NCI-H748 treated with DMSO at 0.1 percent for 48 hours (cell line): ENCODE measurements at regions not wholly inside any gene's neighbourhood (a gene's known extent, or its start where the extent isn't known, plus 50 kb on each side); places are given as distances from the start of the nearest gene placed in this dataset.
A peak's percentile ranks its signal among the peaks of the same experiment; 100 is the strongest.

Experiments
- DNase-seq: peaks from one replicate; lab custom pipeline; 2025; lab: John Stamatoyannopoulos, UW

DNA sequence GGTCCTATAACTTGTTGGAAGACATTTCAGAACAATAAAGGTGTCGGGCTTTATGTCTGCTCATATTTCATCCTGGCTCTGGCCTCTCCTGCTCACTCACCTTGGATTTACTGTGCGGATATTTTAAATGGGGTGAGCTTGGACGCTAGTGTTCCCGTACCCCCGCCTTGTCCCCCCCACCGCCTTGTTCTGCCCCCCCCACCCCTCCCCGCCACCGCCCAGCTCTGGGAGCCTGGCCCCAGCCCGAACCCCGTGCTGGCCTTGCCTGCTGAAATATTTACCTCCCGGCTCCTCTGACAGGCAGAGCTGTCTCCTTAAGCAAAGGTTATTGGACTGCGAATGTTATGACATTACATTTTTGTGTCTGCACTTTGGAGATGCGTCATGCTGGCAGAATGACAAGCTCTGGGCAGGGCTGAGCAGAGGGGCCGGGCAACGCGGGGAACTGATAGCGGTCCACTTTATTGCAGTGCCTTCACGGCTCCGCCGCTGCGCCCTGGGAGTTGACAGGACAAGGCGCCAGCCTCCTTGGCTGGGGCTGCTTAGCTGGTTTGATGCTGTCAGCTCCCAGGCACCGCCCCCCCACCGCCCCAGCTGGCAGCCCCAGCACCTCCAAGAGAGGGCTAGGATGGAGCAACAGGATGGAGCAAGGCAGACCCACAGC is 222.5 kb upstream of the GSE1 start:
- DNase-seq = no peak

DNA sequence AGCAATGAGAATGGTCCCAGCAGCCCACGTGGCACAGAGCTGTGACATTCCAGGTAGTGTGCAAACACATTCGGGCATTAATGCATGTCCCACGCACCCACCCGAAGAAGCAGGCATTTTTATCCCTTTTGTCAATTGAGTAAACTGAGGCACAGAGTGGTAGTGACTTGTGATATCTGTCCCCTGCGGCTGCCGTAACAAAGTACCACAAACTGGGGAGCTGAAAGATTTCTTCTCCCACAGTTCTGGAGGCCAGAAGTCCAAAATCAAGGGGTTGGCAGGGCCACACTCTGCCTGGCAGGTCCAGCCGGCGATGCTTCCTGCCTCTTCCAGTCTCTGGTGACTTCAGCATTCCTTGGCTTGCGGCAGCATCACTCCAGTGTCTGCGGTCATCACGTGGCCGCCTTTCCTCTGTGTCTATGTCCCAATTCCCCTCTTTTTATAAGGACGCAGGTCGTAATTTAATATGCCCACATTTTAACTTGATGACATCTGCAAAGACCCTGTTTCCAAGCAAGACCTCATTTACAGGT is 221.9 kb upstream of the GSE1 start:
- no peak for DNase-seq

DNA sequence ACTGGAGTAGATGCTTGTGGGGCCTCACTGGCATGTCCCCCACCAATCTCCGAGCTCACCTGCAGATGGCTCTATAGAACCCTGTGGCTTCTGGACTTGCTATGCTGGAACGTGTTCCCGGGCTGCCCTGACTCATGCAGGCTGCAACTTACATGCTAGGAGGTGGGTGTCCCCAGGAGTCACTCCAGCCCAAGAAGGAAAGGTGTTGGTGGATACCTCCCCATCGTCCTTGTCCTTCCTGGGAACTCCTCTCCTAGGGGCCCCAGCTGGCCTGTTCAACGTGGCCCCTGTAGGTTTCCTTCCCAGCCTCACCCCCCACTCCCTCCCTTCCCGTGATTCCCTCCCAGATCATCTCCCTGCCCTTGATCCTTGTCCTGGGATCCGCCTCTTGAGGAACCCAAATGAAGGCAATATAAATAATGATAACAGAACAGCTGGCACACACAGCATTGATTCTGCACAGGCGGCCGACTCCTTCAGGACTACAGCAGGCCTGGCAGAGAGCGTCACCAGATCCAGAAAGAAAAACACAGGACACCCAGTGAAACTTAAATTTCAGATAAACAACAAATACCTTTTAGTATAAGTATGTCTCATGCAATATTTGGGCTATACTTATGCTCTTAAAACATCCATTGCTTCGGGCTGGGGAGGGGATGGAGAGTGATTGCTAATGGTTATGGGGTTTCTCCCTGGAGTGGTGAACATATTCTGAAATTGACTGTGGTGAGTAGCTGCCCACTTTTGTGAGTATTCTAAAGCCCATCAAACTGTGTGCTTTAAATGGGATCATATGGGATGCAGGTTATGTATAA is 221.1 kb upstream of the GSE1 start:
- DNase-seq = no peak

DNA sequence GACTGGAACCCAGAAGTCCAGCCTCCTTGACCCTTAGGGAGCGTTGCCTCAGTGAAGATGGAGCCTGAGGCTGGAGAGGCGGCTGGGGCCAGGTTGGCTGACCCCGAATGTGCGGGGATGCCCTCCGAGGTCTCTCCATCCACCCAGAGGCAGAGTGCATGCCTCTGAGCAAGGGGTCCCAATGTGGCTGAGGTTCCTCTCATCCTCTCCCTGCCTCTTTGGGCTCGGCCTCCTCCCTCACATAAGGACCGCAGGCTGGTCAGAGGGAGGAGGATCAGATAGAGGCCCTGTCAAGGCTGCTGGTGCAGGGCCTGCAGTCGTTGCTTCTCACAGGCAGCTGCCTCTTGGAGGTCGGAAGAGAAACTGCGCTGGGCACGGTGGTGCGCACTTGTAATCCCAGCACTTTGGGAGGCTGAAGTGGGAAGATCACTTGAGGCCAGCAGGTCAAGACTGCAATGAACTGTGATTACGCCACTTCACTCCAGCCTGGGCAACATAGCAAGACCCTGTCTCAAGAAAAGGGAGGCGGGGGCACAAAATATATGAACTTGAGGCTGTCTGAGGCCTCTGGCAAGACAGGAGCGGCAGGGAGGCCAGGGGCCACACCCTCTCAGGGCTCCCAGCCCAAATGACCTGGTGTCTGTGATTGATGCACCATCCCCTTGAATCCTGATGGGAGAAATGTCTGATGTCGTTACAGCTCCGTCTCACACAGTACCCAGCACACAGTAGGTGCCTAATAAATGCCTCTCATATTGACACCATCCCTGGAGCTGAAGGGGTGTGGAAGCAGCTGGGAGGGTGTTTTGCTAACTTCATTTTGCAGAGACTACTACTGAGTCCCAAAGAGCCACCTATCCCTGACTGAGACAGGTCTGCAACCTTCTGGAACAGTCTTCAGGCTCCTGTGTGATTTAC is 220.1 kb upstream of the GSE1 start:
- no peak for DNase-seq

DNA sequence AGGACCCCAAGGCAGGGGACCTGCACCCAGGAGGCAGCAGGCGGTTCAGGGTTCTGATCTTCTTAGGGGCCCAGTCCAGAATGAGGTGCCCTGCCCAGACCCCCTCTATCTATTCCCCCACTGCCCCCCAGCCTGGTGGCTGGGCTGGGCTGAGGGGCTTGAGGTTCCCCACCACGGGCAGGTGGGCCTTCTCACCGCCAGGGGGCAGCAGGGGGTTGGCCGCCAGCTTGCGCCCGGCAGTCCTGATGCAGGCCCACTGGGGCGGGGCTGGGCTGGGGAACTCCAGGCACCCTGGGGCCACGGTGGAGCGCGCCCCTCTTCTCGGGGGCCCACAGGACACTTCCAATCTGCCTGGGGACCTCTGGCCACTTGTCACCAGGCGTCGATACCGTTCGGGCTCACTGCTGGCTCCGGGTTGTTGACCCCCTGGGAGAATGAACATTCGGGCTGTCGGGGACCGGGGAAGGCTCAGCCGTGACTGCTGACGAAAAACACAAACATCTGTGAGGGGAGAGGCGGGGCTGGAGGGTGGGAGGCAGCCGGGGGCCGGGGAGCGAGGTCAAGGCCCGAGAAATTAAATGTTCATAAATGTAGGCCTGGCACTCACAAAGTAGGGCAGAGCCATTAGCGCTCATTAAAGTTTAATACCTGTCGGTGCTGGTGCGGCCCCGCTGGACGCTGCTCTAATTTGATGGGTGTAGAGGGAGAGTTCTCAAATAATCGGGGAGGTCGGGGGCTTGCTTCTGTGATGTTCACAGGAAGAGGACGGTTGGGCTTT is 219.3 kb upstream of the GSE1 start:
- DNase-seq = no peak

DNA sequence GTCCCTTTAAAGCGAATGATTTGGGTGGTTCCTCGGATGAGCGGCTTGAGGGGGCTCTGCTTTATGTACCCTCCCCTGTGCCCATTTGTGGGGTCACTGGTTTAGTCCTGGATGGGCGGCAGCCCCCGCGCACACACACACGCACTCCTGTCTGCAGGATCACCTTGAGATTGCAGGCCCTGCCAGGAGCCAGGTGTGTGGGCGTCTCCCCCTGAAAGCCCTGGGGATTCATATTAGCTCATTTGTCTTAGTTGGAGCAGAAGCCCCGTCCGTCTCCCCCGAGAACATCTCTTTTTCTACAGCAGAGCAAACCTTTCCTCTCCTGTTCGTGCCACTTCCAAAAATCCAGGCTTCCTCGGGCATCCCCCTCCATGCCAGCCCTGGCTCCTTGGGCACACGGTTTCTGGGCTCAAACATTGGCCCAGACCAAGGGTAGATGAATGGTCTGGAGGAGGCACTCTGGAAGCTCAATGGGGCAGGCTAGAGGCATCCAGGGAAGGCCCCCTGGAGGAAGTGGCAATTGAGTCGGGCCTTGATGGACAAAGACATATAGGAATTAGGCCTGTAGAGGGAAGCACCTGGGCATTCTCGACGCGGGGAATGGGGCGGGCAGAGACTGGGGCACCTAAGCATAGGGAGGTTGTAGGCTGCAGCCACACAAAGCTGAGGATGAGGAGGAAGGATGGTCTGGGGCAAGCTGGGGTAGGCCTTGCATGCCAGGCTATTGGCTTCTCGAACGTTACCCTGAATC is 218.5 kb upstream of the GSE1 start:
- DNase-seq = no peak

DNA sequence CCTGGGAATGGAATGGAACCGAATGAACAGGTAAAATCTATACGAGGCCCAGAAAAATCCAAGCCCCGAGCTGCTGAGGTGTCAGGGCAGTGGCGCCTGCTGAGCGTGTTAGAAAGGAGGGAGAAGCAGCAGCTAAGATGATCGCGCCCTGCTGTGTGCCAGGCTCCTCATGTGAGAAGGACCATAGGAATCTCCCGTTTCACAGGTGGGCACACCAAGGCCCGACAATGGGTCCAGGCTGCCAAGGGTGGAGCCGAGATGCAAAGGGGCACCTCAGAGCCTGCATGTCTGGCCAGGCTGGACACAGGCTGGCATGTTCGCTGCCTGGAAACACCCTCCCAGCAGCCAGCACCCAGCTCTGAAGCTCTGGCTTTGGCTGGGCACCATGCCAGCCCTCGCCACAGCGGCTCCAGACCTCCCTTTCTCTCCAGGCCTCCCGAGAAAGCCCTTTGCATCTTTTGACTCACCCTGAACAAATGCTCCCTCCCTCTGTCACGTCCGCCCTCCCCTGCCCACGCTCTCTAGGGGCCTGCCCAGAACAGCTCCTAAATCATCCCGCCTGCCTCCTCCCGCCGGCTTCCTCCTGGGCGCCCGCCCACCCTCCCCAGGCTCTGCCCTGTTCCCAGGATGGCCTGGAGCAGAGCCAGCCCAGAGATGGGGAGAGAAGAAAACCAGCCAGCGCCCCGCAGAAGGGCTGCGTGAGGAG is 217.8 kb upstream of the GSE1 start:
- peak; percentile 5 for DNase-seq

DNA sequence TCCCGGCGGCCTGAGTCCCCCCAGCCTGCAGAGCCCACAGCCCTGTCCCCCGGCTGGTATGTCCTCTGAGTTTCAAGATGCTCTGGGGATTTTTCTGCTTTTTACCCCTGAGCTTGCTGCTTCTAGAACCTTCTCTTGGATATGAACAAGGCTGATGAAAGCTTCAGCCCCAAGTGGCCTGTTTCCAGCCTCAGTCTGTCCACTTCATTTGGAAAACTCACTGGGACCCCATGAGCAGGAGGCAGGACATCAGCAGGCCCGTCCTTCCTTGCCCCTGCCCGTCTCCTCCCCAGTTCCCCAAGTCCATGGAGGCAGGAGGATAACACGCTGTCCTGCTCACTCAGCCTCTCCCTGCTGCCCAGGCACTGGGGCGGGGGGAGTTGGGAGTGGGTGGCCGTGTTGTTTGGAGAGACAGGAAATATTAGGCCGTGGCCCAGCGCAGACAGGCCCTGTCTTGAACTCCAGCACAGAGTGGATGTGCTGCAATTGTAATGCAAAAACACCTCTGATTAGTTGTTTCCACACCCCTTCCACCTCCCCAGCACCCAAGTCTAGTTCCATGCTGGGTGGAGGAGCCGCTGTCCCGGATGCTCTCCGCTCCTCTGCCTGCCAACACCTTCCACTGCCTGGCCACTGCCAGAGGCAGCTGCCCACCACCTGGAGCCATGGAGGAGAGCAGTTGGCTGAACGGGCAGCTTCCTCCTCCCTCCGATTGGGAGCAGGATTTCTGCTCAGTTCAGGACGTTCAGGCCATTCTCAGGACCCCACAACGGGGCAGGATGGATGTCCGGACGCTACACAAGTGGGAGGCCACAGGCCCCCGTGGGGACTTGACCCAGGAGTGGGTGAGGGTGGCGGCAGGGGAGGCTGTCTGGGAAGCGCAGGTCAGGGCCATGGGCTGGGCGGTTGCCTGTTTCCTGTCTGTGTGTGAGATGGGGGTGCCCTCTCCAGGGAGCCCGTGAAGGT is 216.9 kb upstream of the GSE1 start:
- DNase-seq = no peak

DNA sequence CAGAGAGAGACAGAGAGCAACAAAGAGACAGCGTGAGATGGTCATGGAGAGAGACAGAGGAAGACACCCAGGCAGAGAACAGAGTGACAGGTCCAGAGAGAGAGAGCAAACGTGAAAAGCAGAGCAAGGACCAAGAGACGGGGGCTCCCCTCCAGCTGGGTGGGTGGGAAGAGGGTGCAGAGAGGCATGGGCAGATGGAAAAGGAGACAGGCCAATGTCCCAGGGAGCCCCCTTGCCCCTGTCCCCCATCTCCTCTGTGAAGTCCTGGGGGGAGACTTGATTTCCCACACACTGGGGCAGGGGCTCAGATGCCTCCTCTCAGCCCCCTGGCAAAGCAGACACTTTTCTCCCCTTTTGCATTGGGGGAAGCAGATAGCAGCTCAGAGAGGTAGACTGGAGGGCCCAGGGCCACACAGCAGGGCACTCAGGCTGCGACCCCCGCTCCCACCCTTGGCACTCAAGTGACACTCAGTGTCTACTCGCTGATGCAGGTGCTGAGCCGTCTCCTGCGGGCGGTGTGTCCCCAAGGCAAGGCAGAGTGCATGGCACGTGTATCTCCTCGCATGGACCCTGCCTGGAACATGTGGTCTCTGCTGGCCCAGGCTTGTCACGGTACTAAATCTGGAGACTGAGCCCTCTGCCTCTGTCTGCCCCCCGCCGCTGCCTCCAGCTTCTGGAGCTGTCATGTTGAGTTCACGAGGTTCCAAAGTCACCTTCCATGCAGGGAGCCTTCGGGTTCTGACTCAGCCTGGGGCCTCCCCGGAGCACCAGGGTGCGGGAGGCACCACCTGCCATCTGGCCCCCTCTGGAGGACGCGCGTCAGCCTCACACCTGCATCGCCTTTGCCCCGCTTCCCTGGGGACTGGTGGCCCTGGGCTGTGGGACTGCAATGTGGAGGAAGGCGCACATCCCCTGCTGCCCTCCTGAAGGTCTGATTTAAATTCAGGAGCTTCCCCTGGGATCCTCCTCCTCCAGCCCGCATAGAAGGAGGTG is 215.9 kb upstream of the GSE1 start:
- DNase-seq = no peak

DNA sequence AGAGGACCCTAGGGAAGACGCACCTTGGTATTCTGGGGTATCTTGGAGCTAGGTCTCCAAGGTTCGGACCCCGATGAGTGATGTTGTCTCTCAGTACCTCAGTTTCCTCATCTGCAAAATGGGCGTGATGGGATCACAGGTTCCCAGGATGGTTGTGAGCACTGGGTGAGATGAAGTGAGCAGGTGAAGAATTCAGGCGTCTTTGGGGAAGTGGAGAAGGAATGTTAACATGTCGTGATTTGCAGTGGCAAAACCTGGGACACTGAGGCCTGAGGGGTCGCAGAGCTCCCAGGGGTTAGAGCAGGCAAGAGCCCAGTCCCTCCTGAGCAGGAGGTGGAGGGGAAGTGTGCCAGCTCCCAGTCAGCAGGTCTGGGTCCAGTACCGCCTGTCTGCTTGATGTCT is 215.1 kb upstream of the GSE1 start:
- DNase-seq = no peak

DNA sequence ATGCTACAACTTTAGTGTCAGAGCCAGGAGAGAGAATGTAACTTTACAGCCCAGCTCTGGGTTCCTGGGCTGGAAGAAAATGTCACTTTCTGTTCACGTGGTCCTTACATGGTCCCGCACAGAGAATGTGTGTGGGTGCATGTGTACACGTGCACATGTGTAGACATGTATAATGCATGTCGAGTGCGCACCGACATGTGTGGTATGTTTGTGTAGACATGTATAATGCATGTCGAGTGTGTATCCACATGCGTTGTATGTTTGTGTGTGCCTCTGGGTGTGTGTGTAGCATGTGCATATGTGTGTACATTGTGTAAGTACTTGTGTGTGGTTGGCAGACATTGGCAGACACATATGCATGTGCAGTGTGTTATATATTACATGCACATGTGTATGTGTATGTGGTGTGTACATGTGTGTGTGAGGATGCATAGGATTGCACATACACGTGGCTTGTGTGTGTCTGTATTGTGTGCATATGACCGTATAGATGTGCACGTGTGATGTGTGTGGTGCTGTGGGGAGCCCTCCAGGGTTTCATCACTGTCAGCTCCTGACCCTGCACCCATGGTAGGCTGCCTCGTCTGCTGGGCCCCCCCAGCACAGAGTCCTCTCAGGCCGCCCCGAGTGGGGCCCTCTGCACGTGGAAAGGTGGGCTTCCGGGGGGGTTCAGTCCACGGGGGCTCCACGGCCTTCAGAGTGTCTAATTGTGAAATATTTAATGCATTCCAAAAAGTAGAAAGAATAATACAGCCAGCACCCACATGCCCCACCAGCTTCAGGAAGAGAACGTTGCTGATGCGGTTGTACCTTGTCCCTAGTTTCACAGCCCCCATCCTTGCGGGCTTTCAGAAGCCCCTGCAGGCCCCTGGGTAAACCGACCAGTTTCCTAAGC is 214.2 kb upstream of the GSE1 start:
- DNase-seq = no peak

DNA sequence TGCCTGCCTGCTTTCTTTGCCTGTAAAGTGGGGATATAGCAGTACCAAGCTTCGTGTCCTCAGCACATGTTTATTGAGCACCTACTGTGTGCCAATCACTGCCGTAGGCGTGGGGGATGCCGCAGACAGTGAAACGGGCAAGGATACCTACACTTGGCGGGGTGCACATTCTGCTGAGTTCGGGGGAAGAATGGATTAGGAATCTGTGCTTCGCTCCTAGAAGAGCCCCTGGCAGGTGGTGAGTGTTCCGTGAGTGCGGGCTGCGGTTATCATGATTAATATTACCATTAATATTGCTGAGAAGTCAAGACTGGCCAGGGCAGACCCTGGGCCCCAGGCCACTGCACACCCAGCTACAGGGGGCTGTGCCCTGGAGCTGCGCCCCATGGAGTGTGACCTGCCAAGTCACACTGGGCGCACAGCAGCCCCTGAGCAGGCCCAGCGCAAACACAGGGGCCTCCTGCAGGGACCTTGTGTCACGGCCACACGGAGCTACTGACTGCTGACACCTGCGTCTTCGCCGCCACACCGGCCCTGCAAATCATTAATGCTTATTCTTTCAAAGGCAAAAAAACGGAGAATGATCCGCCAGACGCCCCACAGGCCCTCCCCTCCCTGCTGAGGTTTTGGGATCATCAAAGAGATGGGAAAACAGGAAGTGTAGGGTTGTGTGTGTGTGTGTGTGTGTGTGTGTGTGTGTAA is 213.4 kb upstream of the GSE1 start:
- no peak for DNase-seq

DNA sequence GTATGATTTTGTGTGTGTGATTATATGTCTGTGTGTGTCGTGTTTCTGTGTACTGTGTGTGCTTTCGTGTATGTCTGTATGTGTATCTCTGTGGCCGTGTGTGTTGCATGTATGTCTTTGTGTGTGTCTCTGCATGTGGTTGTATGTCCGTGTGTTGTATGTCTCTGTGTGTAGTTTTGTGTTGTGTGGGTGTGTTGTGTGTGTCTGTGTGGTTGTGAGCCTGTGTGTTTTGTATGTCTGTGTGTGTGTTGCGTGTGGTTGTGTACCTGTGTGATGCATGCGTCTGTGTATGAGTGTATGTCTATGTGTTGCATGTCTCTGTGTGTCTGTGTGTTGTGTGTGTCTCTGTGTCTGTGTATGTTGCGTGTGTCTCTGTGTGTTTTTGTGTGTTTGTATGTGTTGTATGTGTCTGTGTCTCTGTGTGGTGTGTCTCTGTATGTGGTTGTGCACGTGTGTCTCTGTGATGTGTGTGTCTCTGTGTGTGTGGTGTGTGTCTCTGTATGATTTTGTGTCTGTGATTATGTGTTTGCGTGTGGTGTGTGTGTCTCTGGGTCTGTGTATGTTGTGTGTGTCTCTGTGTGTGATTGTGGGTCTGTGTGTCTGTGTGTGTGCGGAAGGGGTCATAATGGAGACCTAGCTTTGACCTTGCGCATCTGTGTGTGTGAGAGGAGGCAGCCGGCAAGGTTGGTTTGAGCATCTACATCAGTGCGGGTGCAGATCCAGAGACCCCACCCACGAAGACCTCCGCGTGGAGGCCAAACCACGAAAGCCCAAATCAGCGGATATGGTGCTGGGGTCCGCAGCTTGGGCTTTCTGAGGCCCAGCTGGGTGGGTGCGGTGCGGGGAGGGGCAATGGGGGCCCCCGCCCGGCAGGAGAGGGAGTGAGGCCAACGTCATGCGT is 212.6 kb upstream of the GSE1 start:
- DNase-seq = no peak

DNA sequence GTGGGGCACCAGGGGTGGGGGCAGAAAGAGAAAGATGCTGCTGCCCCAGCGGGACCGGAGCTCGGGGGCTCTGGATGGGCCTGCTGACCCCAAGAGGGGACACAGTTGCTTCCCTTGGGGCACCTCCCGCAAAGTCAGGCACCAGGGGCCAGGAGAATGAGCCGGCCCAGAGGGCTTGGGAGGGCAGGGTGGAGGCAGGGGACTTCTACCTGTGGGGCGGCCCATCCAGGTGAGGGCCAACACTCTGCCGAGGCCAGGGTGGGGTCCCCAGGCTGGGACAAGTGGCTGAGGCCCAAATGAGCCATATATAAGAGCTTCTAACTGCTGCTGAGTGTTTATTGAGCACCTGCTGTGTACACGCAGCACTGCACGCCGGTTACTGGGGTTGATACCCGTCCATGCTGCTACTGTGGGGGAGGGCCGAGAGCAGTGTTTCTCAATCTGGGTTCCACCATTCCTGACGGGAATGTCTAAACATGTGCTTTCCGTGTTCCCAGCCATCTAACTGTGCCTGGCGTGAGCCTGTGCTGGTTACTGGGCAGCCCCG is 211.7 kb upstream of the GSE1 start:
- DNase-seq = no peak
